GM21360 (cell line): ENCODE measurements at regions not wholly inside any gene's neighbourhood (a gene's known extent, or its start where the extent isn't known, plus 50 kb on each side); places are given as distances from the start of the nearest gene placed in this dataset.

Experiments
- ATAC-seq: cut with Tn5 transposase; IDR thresholded peaks from one replicate; pipeline ENCODE4 v1.9.1; 2021; ENCODE audit warnings: mild to moderate bottlenecking, moderate library complexity; ENCODE audit not compliant: unreplicated experiment

DNA sequence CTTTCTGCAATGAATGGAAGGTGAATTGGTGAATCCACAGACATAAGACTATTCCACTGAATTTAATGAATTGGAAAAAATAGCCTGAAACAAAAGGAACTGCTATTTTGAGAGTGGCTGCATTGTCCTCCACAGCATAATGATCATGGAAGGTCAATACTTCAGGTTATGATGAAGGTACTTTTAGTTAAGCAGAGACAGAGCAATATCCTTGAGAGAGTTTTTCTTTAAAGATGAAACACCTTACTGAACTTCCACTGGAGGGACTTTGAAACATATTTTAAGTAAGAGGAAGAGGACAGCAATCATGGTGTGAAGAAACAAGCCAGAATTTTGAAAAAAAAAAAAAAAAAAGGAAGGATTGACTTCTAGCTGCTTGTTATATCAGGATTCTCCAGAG, 68.8 kb upstream of the DPP10 start:
- ATAC-seq: no peak

DNA sequence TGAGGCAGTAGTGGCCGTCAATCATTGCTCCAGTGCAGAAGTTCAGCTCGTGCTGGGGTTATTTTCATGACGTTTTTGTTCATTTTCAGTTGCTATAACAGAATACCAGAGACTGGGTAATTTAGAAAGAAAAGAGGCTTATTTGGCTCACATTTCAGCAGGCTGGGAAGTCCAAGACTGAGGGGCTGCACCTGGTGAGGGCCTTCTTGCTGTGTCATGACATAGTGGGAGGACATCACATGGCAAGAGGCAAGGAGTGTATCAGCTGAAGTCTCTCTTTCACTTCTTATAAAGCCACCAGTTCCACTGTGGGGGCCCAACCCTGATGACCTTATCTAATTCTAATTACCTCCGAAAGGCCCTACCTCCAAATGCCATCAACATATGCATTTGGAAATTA, 58.0 kb upstream of the DPP10 start:
- no peak for ATAC-seq

DNA sequence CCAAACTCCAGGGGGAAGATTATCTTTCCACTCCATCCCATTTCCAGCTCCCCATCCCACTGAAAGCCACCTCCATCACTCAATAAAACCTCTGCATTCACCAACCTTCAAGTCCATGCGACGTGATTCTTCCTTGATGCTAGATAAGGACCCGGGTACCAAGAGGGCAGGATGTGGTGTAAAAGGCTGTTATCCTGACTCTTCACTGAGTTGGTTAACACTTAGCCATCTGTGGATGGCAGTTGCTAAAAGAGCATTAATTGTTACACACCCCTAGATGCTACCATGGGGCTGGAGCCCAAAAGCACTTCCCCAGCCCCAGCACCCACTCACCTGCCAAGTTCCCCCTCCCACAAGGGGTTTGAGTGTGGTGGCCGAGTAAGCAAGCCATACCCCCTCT, 53.4 kb upstream of the DPP10 start:
- ATAC-seq: no peak
